Tibial nerve (tissue), 4 donors: ENCODE measurements at regions not wholly inside any gene's neighbourhood (a gene's known extent, or its start where the extent isn't known, plus 50 kb on each side); places are given as distances from the start of the nearest gene placed in this dataset.

Experiments used
- CTCF ChIP-seq, 5 experiments: fragments of 200-600 bp in 3 of 5; fragments of 450-650 bp in 2 of 5; sonication (generic) in 3 of 5; IDR thresholded peaks; one replicate each; pipeline ENCODE4 v1.5.1; 2016 to 2019; ENCODE audit warnings: antibody characterized with exemption in 5 of 5, mild to moderate bottlenecking in 3 of 5, moderate library complexity in 2 of 5
- EP300 ChIP-seq, 2 donors: sonication (generic); formaldehyde crosslinking; IDR thresholded peaks; one replicate each; pipeline ENCODE4 v1.6.1; 2017; ENCODE audit warnings: antibody characterized with exemption in 2 of 2, mild to moderate bottlenecking in 1 of 2
- POLR2A ChIP-seq, 2 donors: fragments of 450-650 bp; IDR thresholded peaks; one replicate each; pipeline ENCODE4 v1.6.1; 2017; ENCODE audit warnings: antibody characterized with exemption in 2 of 2, mild to moderate bottlenecking in 2 of 2, moderate library complexity in 2 of 2

- no peak for TF ChIP-seq CTCF (IDR thresholded peaks at IDR 0.05)
- TF ChIP-seq POLR2A (IDR thresholded peaks at IDR 0.05): no peak
- no peak for TF ChIP-seq EP300 (IDR thresholded peaks at IDR 0.05)
These were observed 173.4 kb downstream of the MOXD1 start for GRCh38 chr6:132227904-132228303.
